K562 (cell line): ENCODE measurements at regions not wholly inside any gene's neighbourhood (a gene's known extent, or its start where the extent isn't known, plus 50 kb on each side); places are given as distances from the start of the nearest gene placed in this dataset.

ENCODE experiments used
- EP300 ChIP-seq: IDR thresholded peaks from 2 replicates; pipeline ENCODE4 v1.6.1; 2012; ENCODE audit warnings: low read length, improper control_type of control experiment
- ETV6 ChIP-seq, 3 experiments: fragments of 150-350 bp in 1 of 3; sonication (generic) in 1 of 3; formaldehyde crosslinking in 1 of 3; IDR thresholded peaks; 2 replicates each; pipeline versions ENCODE4 v1.6.1 to v1.8.0; 2014 to 2022; ENCODE audit warnings: borderline replicate concordance in 2 of 3, low read depth in 2 of 3, antibody characterized with exemption in 1 of 3, low read length in 1 of 3, mild to moderate bottlenecking in 1 of 3, missing genetic modification reagents in 1 of 3
- HNRNPH1 ChIP-seq: fragments of 200-400 bp; formaldehyde crosslinking; optimal IDR thresholded peaks from 2 replicates; pipeline ENCODE3; 2017; ENCODE audit warnings: low read depth, mild to moderate bottlenecking, low read length, moderate library complexity
- ILK ChIP-seq: fragments of 450-650 bp; IDR thresholded peaks from 2 replicates; pipeline ENCODE4 v1.6.1; 2016; ENCODE audit warnings: missing genetic modification characterization, low read depth, mild to moderate bottlenecking, missing compliant biosample characterization, moderate library complexity, borderline replicate concordance
- KAT2B ChIP-seq: IDR thresholded peaks from one replicate; pipeline ENCODE4 v1.6.1; 2012; ENCODE audit warnings: low read depth, mild to moderate bottlenecking, control low read depth, inconsistent platforms, low read length, moderate library complexity
- MAFK ChIP-seq: IDR thresholded peaks from 2 replicates; pipeline ENCODE4 v1.6.1; 2011; ENCODE audit warnings: low read length, improper control_type of control experiment
- PML ChIP-seq: IDR thresholded peaks from 2 replicates; pipeline ENCODE4 v1.6.1; 2012; ENCODE audit warnings: low read length, inconsistent platforms
- POLR2A ChIP-seq: fragments of 450-650 bp; conservative IDR thresholded peaks from 2 replicates; pipeline ENCODE4 v1.6.1; 2016
- SIRT6 ChIP-seq: IDR thresholded peaks from one replicate; pipeline ENCODE4 v1.6.1; 2012; ENCODE audit warnings: low read depth, mild to moderate bottlenecking, control low read depth, inconsistent platforms, low read length, moderate library complexity
- ZNF551 ChIP-seq: fragments of 250-450 bp; sonication (Bioruptor Pico); IDR thresholded peaks from 2 replicates; pipeline ENCODE4 v1.5.0; 2021; ENCODE audit warnings: mild to moderate bottlenecking, moderate library complexity
- ZNF76 ChIP-seq: fragments of 250-450 bp; sonication (Bioruptor Pico); IDR thresholded peaks from 2 replicates; pipeline ENCODE4 v1.4.0; 2020; ENCODE audit warnings: mild to moderate bottlenecking, moderate library complexity, borderline replicate concordance
- TF ChIP-seq, protein P1 (sequence below), 2 experiments: IDR thresholded peaks; 2 replicates each; pipeline ENCODE4 v1.6.1; 2011; ENCODE audit warnings: borderline replicate concordance in 1 of 2, control low read depth in 1 of 2, low read depth in 1 of 2, low read length in 1 of 2, mild to moderate bottlenecking in 1 of 2, mixed read lengths in 1 of 2, moderate library complexity in 1 of 2; ENCODE audit not compliant: insufficient read depth in 1 of 2, insufficient read length in 1 of 2, poor library complexity in 1 of 2, severe bottlenecking in 1 of 2; ENCODE audit errors: extremely low read depth in 1 of 2
- TF ChIP-seq, protein P2 (sequence below), 3 experiments: IDR thresholded peaks in 2 of 3; conservative IDR thresholded peaks in 1 of 3; 2 replicates each; pipeline ENCODE4 v1.5.1; 2011 to 2012; ENCODE audit warnings: low read length in 3 of 3, mild to moderate bottlenecking in 3 of 3, control low read depth in 2 of 3, improper control_type of control experiment in 1 of 3, inconsistent platforms in 1 of 3, low read depth in 1 of 3, mixed read lengths in 1 of 3, moderate library complexity in 1 of 3; ENCODE audit not compliant: insufficient read depth in 2 of 3

DNA sequence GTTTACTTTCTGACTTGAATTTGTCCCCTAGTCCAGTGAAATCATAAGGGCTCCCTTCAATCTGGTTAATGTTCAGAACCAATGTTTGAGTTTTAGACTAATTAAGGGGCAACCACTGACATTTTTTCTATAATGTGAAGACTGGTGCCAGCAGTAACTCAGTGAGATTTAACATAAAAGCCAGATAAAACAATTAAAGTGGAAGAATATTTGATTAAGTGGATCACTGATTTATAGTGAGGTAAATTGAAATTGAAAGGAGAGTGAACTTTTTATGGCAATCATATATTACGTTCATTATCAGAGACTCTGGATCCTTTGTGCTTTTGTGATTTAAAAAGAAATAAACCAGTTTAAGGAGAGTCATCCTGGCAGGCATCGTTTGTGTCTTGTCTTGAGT is 246.8 kb downstream of the GATA3 start:
- TF ChIP-seq HNRNPH1 (no peak), ZNF551 (CRISPR knock-in tag) (no peak), POLR2A (no peak), ZNF76 (no peak), KAT2B (no peak), PML (no peak), EP300 (no peak), ILK (no peak), MAFK (no peak), ETV6 (IDR thresholded peaks at IDR 0.05; ENCODE audit: borderline replicate concordance in 1 of 2, low read depth in 2 of 2, low read length in 1 of 2) (no peak), ETV6 (CRISPR knock-in tag; IDR thresholded peaks at IDR 0.05; ENCODE audit: borderline replicate concordance) (no peak), SIRT6 (no peak)
- TF ChIP-seq, protein P1, sequence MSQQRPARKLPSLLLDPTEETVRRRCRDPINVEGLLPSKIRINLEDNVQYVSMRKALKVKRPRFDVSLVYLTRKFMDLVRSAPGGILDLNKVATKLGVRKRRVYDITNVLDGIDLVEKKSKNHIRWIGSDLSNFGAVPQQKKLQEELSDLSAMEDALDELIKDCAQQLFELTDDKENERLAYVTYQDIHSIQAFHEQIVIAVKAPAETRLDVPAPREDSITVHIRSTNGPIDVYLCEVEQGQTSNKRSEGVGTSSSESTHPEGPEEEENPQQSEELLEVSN (IDR thresholded peaks at IDR 0.05; ENCODE audit: borderline replicate concordance in 1 of 2, extremely low read depth in 1 of 2, insufficient read depth in 1 of 2, insufficient read length in 1 of 2, low read depth in 1 of 2, low read length in 1 of 2, poor library complexity in 1 of 2, severe bottlenecking in 1 of 2) = no peak
- TF ChIP-seq, protein P2, sequence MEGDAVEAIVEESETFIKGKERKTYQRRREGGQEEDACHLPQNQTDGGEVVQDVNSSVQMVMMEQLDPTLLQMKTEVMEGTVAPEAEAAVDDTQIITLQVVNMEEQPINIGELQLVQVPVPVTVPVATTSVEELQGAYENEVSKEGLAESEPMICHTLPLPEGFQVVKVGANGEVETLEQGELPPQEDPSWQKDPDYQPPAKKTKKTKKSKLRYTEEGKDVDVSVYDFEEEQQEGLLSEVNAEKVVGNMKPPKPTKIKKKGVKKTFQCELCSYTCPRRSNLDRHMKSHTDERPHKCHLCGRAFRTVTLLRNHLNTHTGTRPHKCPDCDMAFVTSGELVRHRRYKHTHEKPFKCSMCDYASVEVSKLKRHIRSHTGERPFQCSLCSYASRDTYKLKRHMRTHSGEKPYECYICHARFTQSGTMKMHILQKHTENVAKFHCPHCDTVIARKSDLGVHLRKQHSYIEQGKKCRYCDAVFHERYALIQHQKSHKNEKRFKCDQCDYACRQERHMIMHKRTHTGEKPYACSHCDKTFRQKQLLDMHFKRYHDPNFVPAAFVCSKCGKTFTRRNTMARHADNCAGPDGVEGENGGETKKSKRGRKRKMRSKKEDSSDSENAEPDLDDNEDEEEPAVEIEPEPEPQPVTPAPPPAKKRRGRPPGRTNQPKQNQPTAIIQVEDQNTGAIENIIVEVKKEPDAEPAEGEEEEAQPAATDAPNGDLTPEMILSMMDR (IDR thresholded peaks at IDR 0.05 in 2 of 3, conservative IDR thresholded peaks at IDR 0.05 in 1 of 3; ENCODE audit: insufficient read depth in 2 of 3, low read depth in 1 of 3, low read length in 3 of 3) = no peak
